HEK293 (cell line): ENCODE measurements at regions not wholly inside any gene's neighbourhood (a gene's known extent, or its start where the extent isn't known, plus 50 kb on each side); places are given as distances from the start of the nearest gene placed in this dataset.

Experiments
- CTCF ChIP-seq: fragments of 450-650 bp; formaldehyde crosslinking; IDR thresholded peaks from 2 replicates; pipeline ENCODE4 v1.5.1; 2016; ENCODE audit warnings: missing biosample characterization, missing genetic modification characterization
- SETDB1 ChIP-seq: IDR thresholded peaks from one replicate; pipeline ENCODE4 v1.6.1; 2017; ENCODE audit warnings: mild to moderate bottlenecking, low read length, moderate library complexity, mixed read lengths; ENCODE audit not compliant: insufficient read length
- ZNF580 ChIP-seq: fragments of 450-650 bp; formaldehyde crosslinking; IDR thresholded peaks from 2 replicates; pipeline ENCODE4 v1.5.1; 2016; ENCODE audit warnings: missing biosample characterization, missing genetic modification characterization
- ZNF610 ChIP-seq: fragments of 450-650 bp; formaldehyde crosslinking; IDR thresholded peaks from 2 replicates; pipeline ENCODE4 v1.5.1; 2016; ENCODE audit warnings: missing biosample characterization, missing genetic modification characterization, borderline replicate concordance

- no peak for TF ChIP-seq SETDB1
- TF ChIP-seq ZNF580 = no peak
- no peak for TF ChIP-seq CTCF
- TF ChIP-seq ZNF610 (tag by site-specific recombination) = no peak
These were observed 495.8 kb upstream of the RORB start for GRCh38 chr9:74001382-74001781.
